ENCODE measurements at regions not wholly inside any gene's neighbourhood (a gene's known extent, or its start where the extent isn't known, plus 50 kb on each side); places are given as distances from the start of the nearest gene placed in this dataset.

- H3K4me1 ChIP-seq = peaks cover 0 to 4% of the 10 kb centered on the region in 2 donors
- H3K27ac ChIP-seq = no peak overlapping the region
- no peaks in the 10 kb centered on the region for H3K27me3 ChIP-seq
- TF ChIP-seq CTCF (IDR thresholded peaks at IDR 0.05) = no peak
- intact Hi-C loops (cut with DNase I) = no loop called here
- no peaks in the 10 kb centered on the region for H3K36me3 ChIP-seq
- H3K9me3 ChIP-seq = no peaks in the 10 kb centered on the region
- H3K4me3 ChIP-seq = no peak overlapping the region
- DNase-seq = no peak
- no peak for ATAC-seq
These were observed 237.3 kb downstream of the C7orf25 start for GRCh38 chr7:42674541-42674940.

GRCh38 chr7:42673951-42674350 is 237.9 kb downstream of the C7orf25 start:
- no peak overlapping the region for H3K27ac ChIP-seq
- H3K9me3 ChIP-seq = no peaks in the 10 kb centered on the region
- DNase-seq = no peak
- peaks cover 0 to 4% of the 10 kb centered on the region in 2 donors for H3K4me1 ChIP-seq
- H3K36me3 ChIP-seq = no peaks in the 10 kb centered on the region
- intact Hi-C loops (cut with DNase I) = no loop called here
- no peak overlapping the region for H3K4me3 ChIP-seq
- ATAC-seq = no peak
- H3K27me3 ChIP-seq = no peaks in the 10 kb centered on the region
- TF ChIP-seq CTCF (IDR thresholded peaks at IDR 0.05) = no peak

- no peak for ATAC-seq
- TF ChIP-seq CTCF (IDR thresholded peaks at IDR 0.05) = no peak
- Histone ChIP-seq H3K27me3 (no peaks in the 10 kb centered on the region), H3K4me3 (no peak overlapping the region), H3K4me1 (peaks cover 0 to under 1% of the 10 kb centered on the region in 2 donors), H3K9me3 (peaks cover 0 to 3% of the 10 kb centered on the region in 2 donors), H3K36me3 (no peaks in the 10 kb centered on the region), H3K27ac (no peak overlapping the region)
- intact Hi-C loops (cut with DNase I) = no loop called here
- DNase-seq = no peak
These were observed 239.4 kb downstream of the C7orf25 start for GRCh38 chr7:42672339-42672999.

GRCh38 chr7:42671627-42672026 is 240.2 kb downstream of the C7orf25 start:
- no peaks in the 10 kb centered on the region for H3K4me1 ChIP-seq
- intact Hi-C loops (cut with DNase I) = no loop called here
- peaks cover 0 to 11% of the 10 kb centered on the region in 2 donors for H3K9me3 ChIP-seq
- H3K36me3 ChIP-seq = no peaks in the 10 kb centered on the region
- ATAC-seq = peak; percentile 45
- no peak for DNase-seq
- H3K27me3 ChIP-seq = no peaks in the 10 kb centered on the region
- no peak overlapping the region for H3K4me3 ChIP-seq
- no peak overlapping the region for H3K27ac ChIP-seq
- TF ChIP-seq CTCF (IDR thresholded peaks at IDR 0.05) = no peak

- no peak overlapping the region for H3K27ac ChIP-seq
- ATAC-seq (no peak), DNase-seq (no peak)
- no peak for TF ChIP-seq CTCF (IDR thresholded peaks at IDR 0.05)
- intact Hi-C loops (cut with DNase I) = no loop called here
- H3K9me3 ChIP-seq = peaks cover 0 to 25% of the 10 kb centered on the region in 2 donors
- H3K4me1 ChIP-seq = no peaks in the 10 kb centered on the region
- H3K4me3 ChIP-seq = no peak overlapping the region
- no peaks in the 10 kb centered on the region for H3K27me3 ChIP-seq
- H3K36me3 ChIP-seq = no peaks in the 10 kb centered on the region
These were observed 244.9 kb downstream of the C7orf25 start for GRCh38 chr7:42666994-42667393.
